PC-3 (cell line): ENCODE measurements at regions not wholly inside any gene's neighbourhood (a gene's known extent, or its start where the extent isn't known, plus 50 kb on each side); places are given as distances from the start of the nearest gene placed in this dataset.

Experiments
- EZH2 ChIP-seq: fragments of 300-600 bp; sonication (generic); IDR thresholded peaks from one replicate; pipeline ENCODE4 v1.6.1; 2017; ENCODE audit warnings: antibody characterized with exemption, mild to moderate bottlenecking, low read length; ENCODE audit not compliant: unreplicated experiment
- TF ChIP-seq, protein P1 (sequence below): fragments of 300-600 bp; sonication (generic); conservative IDR thresholded peaks from 2 replicates; pipeline ENCODE4 v1.5.1; 2017; ENCODE audit warnings: antibody characterized with exemption, low read depth, mild to moderate bottlenecking, low read length

DNA sequence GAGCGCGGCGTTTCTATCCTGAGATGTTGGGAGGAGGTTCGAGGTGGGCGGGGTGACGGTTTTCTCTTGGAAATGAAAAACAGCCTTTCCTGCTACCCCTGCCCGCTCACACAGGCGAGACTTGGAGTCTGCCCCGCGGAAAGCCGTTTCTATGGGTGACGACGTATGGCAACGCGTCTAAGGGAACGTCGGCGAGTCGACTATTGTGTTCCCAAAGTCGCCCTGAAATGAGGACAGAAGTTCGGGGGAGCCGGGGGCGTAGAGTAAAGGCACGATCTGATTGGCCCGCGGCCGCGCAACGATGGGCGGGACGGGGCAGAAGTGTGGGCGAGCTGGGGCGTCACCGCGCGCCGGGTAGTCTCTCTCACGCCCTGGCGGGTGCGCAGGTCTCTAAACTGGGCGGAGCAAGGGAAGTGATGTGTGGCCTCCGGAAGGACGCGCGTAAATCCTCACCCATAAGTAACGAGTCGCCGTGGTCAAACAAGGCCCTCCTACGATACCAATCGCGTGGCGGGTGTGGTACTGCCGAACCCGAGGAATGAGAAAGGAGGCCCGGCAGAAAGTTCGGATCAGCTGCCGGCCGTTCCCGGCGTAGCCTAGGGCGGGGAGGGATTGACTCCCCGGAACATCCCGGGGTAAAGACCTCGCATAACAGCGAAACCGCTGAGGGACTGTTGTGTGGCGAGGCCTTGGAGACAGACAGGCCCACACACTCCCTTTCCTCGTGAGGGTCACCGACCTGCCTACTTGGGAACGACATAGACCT is 89.6 kb downstream of the FAM161A start:
- TF ChIP-seq, protein P1, sequence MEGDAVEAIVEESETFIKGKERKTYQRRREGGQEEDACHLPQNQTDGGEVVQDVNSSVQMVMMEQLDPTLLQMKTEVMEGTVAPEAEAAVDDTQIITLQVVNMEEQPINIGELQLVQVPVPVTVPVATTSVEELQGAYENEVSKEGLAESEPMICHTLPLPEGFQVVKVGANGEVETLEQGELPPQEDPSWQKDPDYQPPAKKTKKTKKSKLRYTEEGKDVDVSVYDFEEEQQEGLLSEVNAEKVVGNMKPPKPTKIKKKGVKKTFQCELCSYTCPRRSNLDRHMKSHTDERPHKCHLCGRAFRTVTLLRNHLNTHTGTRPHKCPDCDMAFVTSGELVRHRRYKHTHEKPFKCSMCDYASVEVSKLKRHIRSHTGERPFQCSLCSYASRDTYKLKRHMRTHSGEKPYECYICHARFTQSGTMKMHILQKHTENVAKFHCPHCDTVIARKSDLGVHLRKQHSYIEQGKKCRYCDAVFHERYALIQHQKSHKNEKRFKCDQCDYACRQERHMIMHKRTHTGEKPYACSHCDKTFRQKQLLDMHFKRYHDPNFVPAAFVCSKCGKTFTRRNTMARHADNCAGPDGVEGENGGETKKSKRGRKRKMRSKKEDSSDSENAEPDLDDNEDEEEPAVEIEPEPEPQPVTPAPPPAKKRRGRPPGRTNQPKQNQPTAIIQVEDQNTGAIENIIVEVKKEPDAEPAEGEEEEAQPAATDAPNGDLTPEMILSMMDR = no peak
- TF ChIP-seq EZH2 = no peak
